B cell (primary cell): ENCODE measurements at regions not wholly inside any gene's neighbourhood (a gene's known extent, or its start where the extent isn't known, plus 50 kb on each side); places are given as distances from the start of the nearest gene placed in this dataset.
"Not testable (repeated sequence)": the region's sequence is repeated elsewhere in the genome, so short reads cannot be mapped to it uniquely, and the experiment has no call there.

Experiments used
- ATAC-seq: fragments of 200-7000 bp; cut with Tn5 transposase; one replicate; pipeline ENCODE4 v1.10.0; 2021; ENCODE audit warnings: low read depth, mild to moderate bottlenecking, moderate number of reproducible peaks, moderate library complexity
- CTCF ChIA-PET: fragments of 350-600 bp; sonication (Branson Sonifier 250); formaldehyde crosslinking; loops from one replicate; lab custom pipeline; 2021; ENCODE audit warnings: antibody characterized with exemption, inconsistent platforms; lab: Charles Lee
- POLR2A ChIA-PET: fragments of 350-600 bp; sonication (Branson Sonifier 250); formaldehyde crosslinking; loops from one replicate; lab custom pipeline; 2021; ENCODE audit warnings: antibody characterized with exemption; lab: Charles Lee
- DNase-seq: peaks from one replicate; pipeline ENCODE4 v3.0.0; 2013
- H2AFZ ChIP-seq: 2 replicates; pipeline ENCODE4 v1.6.1; 2012; ENCODE audit warnings: mild to moderate bottlenecking, low read depth, low read length; ENCODE audit not compliant: insufficient read depth, poor library complexity, severe bottlenecking
- H3K27ac ChIP-seq, 2 donors: 1 replicate in 1 of 2; 2 replicates in 1 of 2; pipeline ENCODE4 v1.5.1; 2012 to 2013; ENCODE audit warnings: low read length in 2 of 2, mild to moderate bottlenecking in 2 of 2, moderate library complexity in 1 of 2
- H3K27me3 ChIP-seq, 4 experiments: fragments of 200-600 bp in 1 of 4; sonication (generic) in 1 of 4; replicated peaks in 1 of 4; 1 replicate in 2 of 4; 2 replicates in 2 of 4; pipeline versions ENCODE4 v1.6.1 to v1.7.0; 2013 to 2016; ENCODE audit warnings: low read length in 3 of 4, mild to moderate bottlenecking in 2 of 4, mixed read lengths in 1 of 4, moderate library complexity in 1 of 4; ENCODE audit not compliant: insufficient read depth in 4 of 4, control insufficient read depth in 3 of 4; ENCODE audit errors: control extremely low read depth in 1 of 4
- H3K36me3 ChIP-seq, 2 experiments: replicated peaks in 1 of 2; 1 replicate in 1 of 2; 2 replicates in 1 of 2; pipeline versions ENCODE4 v1.6.1 to v1.7.1; 2013; ENCODE audit warnings: low read length in 1 of 2; ENCODE audit not compliant: insufficient read depth in 2 of 2, control insufficient read depth in 1 of 2; ENCODE audit errors: control extremely low read depth in 1 of 2, extremely low read depth in 1 of 2
- H3K4me1 ChIP-seq, 2 donors: fragments of 200-600 bp in 1 of 2; sonication (generic) in 1 of 2; 1 replicate in 1 of 2; 2 replicates in 1 of 2; pipeline versions ENCODE4 v1.5.1 to v1.6.1; 2013 to 2017; ENCODE audit warnings: low read length in 2 of 2; ENCODE audit not compliant: control insufficient read depth in 2 of 2, insufficient read depth in 2 of 2
- H3K4me2 ChIP-seq: replicated peaks from 2 replicates; pipeline ENCODE3; 2012; ENCODE audit warnings: mild to moderate bottlenecking, low read depth, low read length; ENCODE audit not compliant: poor library complexity, severe bottlenecking
- H3K4me3 ChIP-seq, 5 experiments: fragments of 200-600 bp in 1 of 5; sonication (generic) in 1 of 5; 1 replicate in 3 of 5; 2 replicates in 2 of 5; pipeline versions ENCODE4 v1.5.1 to v1.7.0; 2011 to 2016; ENCODE audit warnings: low read length in 4 of 5, mild to moderate bottlenecking in 4 of 5, low read depth in 2 of 5, control low read depth in 1 of 5, moderate library complexity in 1 of 5; ENCODE audit not compliant: insufficient read depth in 1 of 5; ENCODE audit errors: control extremely low read depth in 1 of 5, extremely low read depth in 1 of 5
- H3K79me2 ChIP-seq: fragments of 200-600 bp; sonication (generic); one replicate; pipeline ENCODE4 v1.6.0; 2016; ENCODE audit warnings: low read length; ENCODE audit not compliant: control insufficient read depth, insufficient read depth
- H3K9ac ChIP-seq: fragments of 200-600 bp; sonication (generic); 2 replicates; pipeline ENCODE4 v1.6.1; 2017; ENCODE audit warnings: mild to moderate bottlenecking, low read length, moderate library complexity
- H3K9me3 ChIP-seq, 3 donors: one replicate each; pipeline versions ENCODE4 v1.6.1 to v1.7.1; 2013; ENCODE audit warnings: low read length in 2 of 3; ENCODE audit not compliant: control insufficient read depth in 2 of 3, insufficient read depth in 1 of 3; ENCODE audit errors: control extremely low read depth in 1 of 3
- H4K20me1 ChIP-seq: 2 replicates; pipeline ENCODE4 v1.6.0; 2012; ENCODE audit warnings: mild to moderate bottlenecking, low read length; ENCODE audit not compliant: insufficient read depth, control insufficient read depth, poor library complexity, severe bottlenecking
- H3K27ac Mint-ChIP-seq: one replicate; pipeline ENCODE4 v1.8.0; 2021; ENCODE audit warnings: mixed read lengths
- H3K27me3 Mint-ChIP-seq: one replicate; pipeline ENCODE4 v1.8.0; 2021; ENCODE audit warnings: mixed read lengths
- H3K4me1 Mint-ChIP-seq: one replicate; pipeline ENCODE4 v1.8.0; 2021; ENCODE audit warnings: mixed read lengths
- H3K4me3 Mint-ChIP-seq: one replicate; pipeline ENCODE4 v1.8.0; 2021; ENCODE audit warnings: mixed read lengths
- H3K9me3 Mint-ChIP-seq: one replicate; pipeline ENCODE4 v1.8.0; 2022; ENCODE audit warnings: mixed read lengths; ENCODE audit not compliant: insufficient read depth
- EZH2 ChIP-seq: IDR thresholded peaks from 2 replicates; pipeline ENCODE4 v1.6.1; 2012; ENCODE audit warnings: borderline replicate concordance, low read depth, mild to moderate bottlenecking, moderate library complexity, low read length; ENCODE audit not compliant: insufficient read depth, poor library complexity, severe bottlenecking
- WGBS: methylation state at CpG from one replicate; pipeline ENCODE4 v1.1.5; 2013; ENCODE audit warnings: missing lambda C conversion rate; ENCODE audit not compliant: insufficient coverage; 5-methylcytosine and 5-hydroxymethylcytosine counted together
- intact Hi-C: fragments of 100-400 bp; cut with micrococcal nuclease; formaldehyde crosslinking; loops from one replicate; pipeline ENCODE4 v1.10.0; 2022
- TF ChIP-seq, protein P1 (sequence below): fragments of 200-600 bp; IDR thresholded peaks from one replicate; pipeline ENCODE4 v1.8.0; 2022; ENCODE audit warnings: antibody characterized with exemption, mild to moderate bottlenecking

DNA sequence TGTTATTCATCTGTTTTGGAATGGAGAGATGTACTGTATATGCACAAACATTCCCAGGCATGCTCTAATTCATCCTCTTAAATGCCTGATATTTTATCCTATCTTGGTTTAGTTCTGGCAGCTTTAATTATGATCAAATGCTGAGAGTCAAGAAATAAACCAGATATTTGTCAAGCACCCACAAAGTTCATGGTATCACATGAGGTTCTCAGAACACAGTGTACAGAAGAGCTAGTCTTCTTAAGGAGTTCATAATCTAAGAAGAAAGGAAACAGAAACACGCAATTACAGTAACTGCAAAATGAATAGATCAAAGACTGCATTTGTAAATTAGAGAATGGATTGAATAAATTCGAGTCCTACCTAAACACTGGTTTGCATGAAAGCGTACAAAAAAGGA, 58.3 kb upstream of the KCNH1 start:
- H2AFZ ChIP-seq, result no peak overlapping the region
- peaks cover 16% of the 10 kb centered on the region for H3K27me3 Mint-ChIP-seq
- peaks cover 0 to 5% (median 1%) of the 10 kb centered on the region in 4 experiments for H3K27me3 ChIP-seq
- no CpG with 5 or more reads among the region's 3 CpGs for WGBS
- peaks cover 12% of the 10 kb centered on the region for H3K4me1 Mint-ChIP-seq
- no peaks in the 10 kb centered on the region for H3K36me3 ChIP-seq
- TF ChIP-seq, protein P1, sequence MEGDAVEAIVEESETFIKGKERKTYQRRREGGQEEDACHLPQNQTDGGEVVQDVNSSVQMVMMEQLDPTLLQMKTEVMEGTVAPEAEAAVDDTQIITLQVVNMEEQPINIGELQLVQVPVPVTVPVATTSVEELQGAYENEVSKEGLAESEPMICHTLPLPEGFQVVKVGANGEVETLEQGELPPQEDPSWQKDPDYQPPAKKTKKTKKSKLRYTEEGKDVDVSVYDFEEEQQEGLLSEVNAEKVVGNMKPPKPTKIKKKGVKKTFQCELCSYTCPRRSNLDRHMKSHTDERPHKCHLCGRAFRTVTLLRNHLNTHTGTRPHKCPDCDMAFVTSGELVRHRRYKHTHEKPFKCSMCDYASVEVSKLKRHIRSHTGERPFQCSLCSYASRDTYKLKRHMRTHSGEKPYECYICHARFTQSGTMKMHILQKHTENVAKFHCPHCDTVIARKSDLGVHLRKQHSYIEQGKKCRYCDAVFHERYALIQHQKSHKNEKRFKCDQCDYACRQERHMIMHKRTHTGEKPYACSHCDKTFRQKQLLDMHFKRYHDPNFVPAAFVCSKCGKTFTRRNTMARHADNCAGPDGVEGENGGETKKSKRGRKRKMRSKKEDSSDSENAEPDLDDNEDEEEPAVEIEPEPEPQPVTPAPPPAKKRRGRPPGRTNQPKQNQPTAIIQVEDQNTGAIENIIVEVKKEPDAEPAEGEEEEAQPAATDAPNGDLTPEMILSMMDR, result no peak
- no peak for TF ChIP-seq EZH2
- ChIA-PET CTCF (no interaction called here), POLR2A (no interaction called here)
- peaks cover 4% of the 10 kb centered on the region in 2 donors for H3K4me1 ChIP-seq
- H3K4me3 ChIP-seq, result no peak overlapping the region
- no peak overlapping the region for H3K27ac ChIP-seq
- H3K27ac Mint-ChIP-seq, result no peak overlapping the region
- H3K9ac ChIP-seq, result no peak overlapping the region
- DNase-seq, result no peak
- no peaks in the 10 kb centered on the region for H3K79me2 ChIP-seq
- peaks cover 2% of the 10 kb centered on the region for H3K9me3 Mint-ChIP-seq
- H3K4me3 Mint-ChIP-seq, result no peak overlapping the region
- ATAC-seq, result no peak
- no peak overlapping the region for H3K4me2 ChIP-seq
- H4K20me1 ChIP-seq, result no peaks in the 10 kb centered on the region
- peaks cover 0 to 13% (median 0%) of the 10 kb centered on the region in 3 donors for H3K9me3 ChIP-seq
- intact Hi-C loops, result no loop called here

DNA sequence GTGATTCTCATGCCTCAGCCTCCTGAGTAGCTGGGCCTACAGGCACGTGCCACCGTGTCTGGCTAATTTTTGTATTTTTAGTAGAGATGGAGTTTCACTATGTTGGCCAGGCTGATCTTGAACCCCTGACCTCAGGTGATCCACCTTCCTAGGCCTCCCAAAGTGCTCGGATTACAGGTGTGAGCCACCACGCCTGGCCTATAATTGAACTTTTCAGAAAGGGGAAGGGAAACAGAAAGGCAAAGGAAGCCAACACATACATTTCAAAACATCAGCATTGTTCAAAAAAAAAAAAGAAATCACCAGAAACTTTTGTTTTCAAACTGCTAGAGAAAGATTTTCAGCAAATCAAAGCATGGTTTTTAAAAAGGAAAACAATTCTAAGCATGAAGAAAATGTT, 54.8 kb upstream of the KCNH1 start:
- peak overlapping the region; percentile 50 for H3K27ac Mint-ChIP-seq
- H3K9me3 Mint-ChIP-seq, H3K36me3 ChIP-seq, POLR2A ChIA-PET, H3K4me3 ChIP-seq, H3K27me3 Mint-ChIP-seq, ATAC-seq, H4K20me1 ChIP-seq, H3K9me3 ChIP-seq, intact Hi-C loops, H3K4me1 ChIP-seq, H3K27me3 ChIP-seq, H3K4me2 ChIP-seq, H3K9ac ChIP-seq, H3K4me3 Mint-ChIP-seq, CTCF ChIA-PET, H3K79me2 ChIP-seq: not testable (repeated sequence)
- no CpG with 5 or more reads among the region's 4 CpGs for WGBS
- peaks cover 12% of the 10 kb centered on the region for H3K4me1 Mint-ChIP-seq
- peak; percentile 16 for DNase-seq
- peak overlapping the region in 1 of 2 donors; percentile 43 for H3K27ac ChIP-seq
- peak overlapping the region; percentile 46 for H2AFZ ChIP-seq
